OCI-LY1 (cell line): ENCODE measurements at regions not wholly inside any gene's neighbourhood (a gene's known extent, or its start where the extent isn't known, plus 50 kb on each side); places are given as distances from the start of the nearest gene placed in this dataset.

Experiments used
- H2AFZ ChIP-seq: fragments of 200-600 bp; sonication (generic), shearing (Covaris generic); 2 replicates; pipeline ENCODE4 v1.6.0; 2014; ENCODE audit warnings: antibody characterized with exemption, mild to moderate bottlenecking, low read length
- H3F3A ChIP-seq: fragments of 200-600 bp; sonication (generic), shearing (Covaris generic); 2 replicates; pipeline ENCODE4 v1.6.0; 2014; ENCODE audit warnings: mild to moderate bottlenecking, antibody characterized with exemption, low read length, moderate library complexity; ENCODE audit not compliant: insufficient read depth
- H3K27ac ChIP-seq: fragments of 200-600 bp; sonication (generic); 2 replicates; pipeline ENCODE4 v1.5.1; 2014; ENCODE audit warnings: low read length, mixed run types, mild to moderate bottlenecking, low read depth; ENCODE audit not compliant: poor library complexity, severe bottlenecking
- H3K27me3 ChIP-seq: fragments of 200-600 bp; sonication (generic); 2 replicates; pipeline ENCODE4 v1.6.0; 2014; ENCODE audit warnings: antibody characterized with exemption, mild to moderate bottlenecking, low read length, moderate library complexity; ENCODE audit not compliant: insufficient read depth
- H3K36me3 ChIP-seq: fragments of 200-600 bp; sonication (generic); 2 replicates; pipeline ENCODE4 v1.6.1; 2014; ENCODE audit warnings: mild to moderate bottlenecking, antibody characterized with exemption, low read length, moderate library complexity, mixed read lengths; ENCODE audit not compliant: insufficient read depth
- H3K4me1 ChIP-seq: fragments of 200-600 bp; sonication (generic); 2 replicates; pipeline ENCODE4 v1.5.1; 2014; ENCODE audit warnings: mild to moderate bottlenecking, low read length, moderate library complexity; ENCODE audit not compliant: insufficient read depth, severe bottlenecking
- H3K4me2 ChIP-seq: fragments of 200-600 bp; sonication (generic), shearing (Covaris generic); 2 replicates; pipeline ENCODE4 v1.6.1; 2014; ENCODE audit warnings: low read length
- H3K4me3 ChIP-seq: fragments of 200-600 bp; sonication (generic); 2 replicates; pipeline ENCODE4 v1.5.1; 2014; ENCODE audit warnings: low read length, low read depth, mild to moderate bottlenecking, mixed read lengths; ENCODE audit not compliant: poor library complexity, severe bottlenecking
- H3K79me2 ChIP-seq: fragments of 200-600 bp; shearing (Covaris generic); 2 replicates; pipeline ENCODE4 v1.6.1; 2016; ENCODE audit warnings: mixed run types, low read length, mixed read lengths; ENCODE audit not compliant: insufficient read depth
- H3K9ac ChIP-seq: fragments of 200-600 bp; sonication (generic), shearing (Covaris generic); 2 replicates; pipeline ENCODE4 v1.6.1; 2014; ENCODE audit warnings: mild to moderate bottlenecking, low read length, mixed read lengths
- H3K9me2 ChIP-seq: fragments of 200-600 bp; sonication (generic), shearing (Covaris generic); 2 replicates; pipeline ENCODE4 v1.6.1; 2014; ENCODE audit warnings: low read depth, mild to moderate bottlenecking, low read length, mixed read lengths
- H3K9me3 ChIP-seq: fragments of 200-600 bp; shearing (Covaris generic); 2 replicates; pipeline ENCODE4 v1.6.1; 2014; ENCODE audit warnings: low read length, mixed read lengths
- H4K20me1 ChIP-seq: fragments of 200-600 bp; sonication (generic), shearing (Covaris generic); 2 replicates; pipeline ENCODE4 v1.6.0; 2016; ENCODE audit warnings: mild to moderate bottlenecking, low read length; ENCODE audit not compliant: insufficient read depth
- CTCF ChIP-seq: fragments of 200-600 bp; sonication (generic), shearing (Covaris generic); IDR thresholded peaks from 2 replicates; pipeline ENCODE4 v1.5.1; 2017; ENCODE audit warnings: mild to moderate bottlenecking, antibody characterized with exemption, low read length, moderate library complexity, mixed read lengths
- EZH2 ChIP-seq: fragments of 200-600 bp; sonication (generic), shearing (Covaris generic); IDR thresholded peaks from 2 replicates; pipeline ENCODE4 v1.8.0; 2017; ENCODE audit warnings: borderline replicate concordance, mixed run types, mild to moderate bottlenecking, antibody characterized with exemption, low read length, moderate library complexity, mixed read lengths

- Histone ChIP-seq H4K20me1 (no peaks in the 10 kb centered on the region), H3K9ac (no peak overlapping the region), H2AFZ (no peak overlapping the region), H3K9me2 (no peaks in the 10 kb centered on the region), H3K4me2 (no peak overlapping the region), H3K79me2 (no peaks in the 10 kb centered on the region), H3K27ac (no peak overlapping the region), H3K27me3 (no peaks in the 10 kb centered on the region), H3F3A (no peaks in the 10 kb centered on the region), H3K36me3 (no peaks in the 10 kb centered on the region), H3K9me3 (no peaks in the 10 kb centered on the region), H3K4me3 (no peak overlapping the region), H3K4me1 (no peaks in the 10 kb centered on the region)
- TF ChIP-seq EZH2 (no peak), CTCF (no peak)
These were observed 423.0 kb upstream of the CNKSR2 start for GRCh38 chrX:20951016-20951810.

- Histone ChIP-seq H3K4me3 (no peak overlapping the region), H3K4me1 (no peaks in the 10 kb centered on the region), H3K4me2 (no peak overlapping the region), H3K36me3 (no peaks in the 10 kb centered on the region), H3K9me2 (no peaks in the 10 kb centered on the region), H3K27ac (no peak overlapping the region), H3F3A (no peaks in the 10 kb centered on the region), H3K9me3 (no peaks in the 10 kb centered on the region), H3K79me2 (no peaks in the 10 kb centered on the region), H3K9ac (no peak overlapping the region), H2AFZ (no peak overlapping the region), H4K20me1 (no peaks in the 10 kb centered on the region), H3K27me3 (no peaks in the 10 kb centered on the region)
- no peak for TF ChIP-seq EZH2
- no peak for TF ChIP-seq CTCF
These were observed 426.8 kb upstream of the CNKSR2 start for GRCh38 chrX:20947411-20947912.

GRCh38 chrX:20913760-20914159 is 460.5 kb upstream of the CNKSR2 start:
- Histone ChIP-seq H3K27me3 (no peaks in the 10 kb centered on the region), H4K20me1 (no peaks in the 10 kb centered on the region), H3K4me3 (no peak overlapping the region), H3K27ac (no peak overlapping the region), H3K36me3 (no peaks in the 10 kb centered on the region), H3F3A (no peaks in the 10 kb centered on the region), H3K9me2 (no peaks in the 10 kb centered on the region), H3K9ac (no peak overlapping the region), H3K9me3 (no peaks in the 10 kb centered on the region), H3K4me1 (no peaks in the 10 kb centered on the region), H3K4me2 (no peak overlapping the region), H3K79me2 (no peaks in the 10 kb centered on the region), H2AFZ (no peak overlapping the region)
- TF ChIP-seq CTCF = no peak
- no peak for TF ChIP-seq EZH2
